Vagina (tissue), 2 donors: ENCODE measurements at regions not wholly inside any gene's neighbourhood (a gene's known extent, or its start where the extent isn't known, plus 50 kb on each side); places are given as distances from the start of the nearest gene placed in this dataset.

Experiments
- POLR2A ChIP-seq, 2 donors: fragments of 450-650 bp; IDR thresholded peaks; one replicate each; pipeline ENCODE4 v1.6.1; 2017; ENCODE audit warnings: antibody characterized with exemption in 2 of 2, mild to moderate bottlenecking in 2 of 2, moderate library complexity in 2 of 2
- POLR2AphosphoS5 ChIP-seq, 2 donors: sonication (generic); formaldehyde crosslinking; IDR thresholded peaks; one replicate each; pipeline ENCODE4 v1.9.0; 2017; ENCODE audit warnings: antibody characterized with exemption in 2 of 2, mild to moderate bottlenecking in 2 of 2, low read depth in 1 of 2; ENCODE audit not compliant: insufficient read depth in 1 of 2

GRCh38 chr21:16992448-16992847, 520.4 kb upstream of the CXADR start:
- TF ChIP-seq POLR2A (IDR thresholded peaks at IDR 0.05) (no peak), POLR2AphosphoS5 (IDR thresholded peaks at IDR 0.05; ENCODE audit: insufficient read depth in 1 of 2, low read depth in 1 of 2) (no peak)
